ENCODE measurements at regions not wholly inside any gene's neighbourhood (a gene's known extent, or its start where the extent isn't known, plus 50 kb on each side); places are given as distances from the start of the nearest gene placed in this dataset.

DNA sequence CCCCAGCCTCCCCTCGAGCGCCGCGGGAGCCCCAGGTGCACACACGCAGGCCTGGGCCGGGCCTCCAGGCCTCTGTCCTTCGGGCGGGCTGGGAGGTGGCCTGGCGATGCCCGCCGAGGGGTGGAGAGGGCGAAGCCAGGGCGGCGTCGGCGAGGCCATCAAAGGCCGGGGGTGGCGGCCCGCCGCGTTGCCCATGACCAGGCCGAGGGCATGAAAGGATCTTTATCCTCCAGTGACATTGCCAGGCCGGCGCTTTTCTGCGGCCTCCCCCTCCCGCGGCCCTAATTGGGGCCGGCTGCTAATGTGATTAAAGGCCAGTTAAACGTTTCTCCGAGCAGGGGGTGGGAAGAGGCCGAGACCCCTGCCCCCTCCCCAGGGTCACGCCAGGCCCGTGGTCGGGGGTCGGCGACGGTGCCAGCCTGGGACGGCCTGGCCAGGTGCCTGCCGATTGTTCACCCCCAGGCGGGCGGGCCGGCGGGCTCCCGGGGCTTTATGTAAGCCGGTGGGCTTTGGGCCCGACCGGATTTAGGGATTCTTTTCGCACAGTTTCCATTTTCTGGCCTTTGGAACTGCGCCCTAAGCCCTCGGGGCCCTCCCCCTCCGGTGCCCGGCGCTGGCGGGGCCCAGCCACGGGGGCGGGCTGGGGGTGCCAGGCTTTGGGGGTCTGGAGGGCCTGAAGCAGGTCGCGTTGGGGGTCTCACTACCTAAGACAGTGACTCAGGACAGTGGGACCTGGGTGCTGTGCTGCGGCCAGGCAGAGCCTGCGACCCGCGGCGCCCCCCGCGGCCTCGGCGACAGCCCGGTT, 103.2 kb upstream of the DIO3 start:
- no peak for DNase-seq (ENCODE audit: low spot score)

GRCh38 chr14:101458741-101459550, 102.3 kb upstream of the DIO3 start:
- no peak for DNase-seq (ENCODE audit: low spot score)

GRCh38 chr14:101459551-101459900, 101.8 kb upstream of the DIO3 start:
- no peak for DNase-seq (ENCODE audit: low spot score)

DNA sequence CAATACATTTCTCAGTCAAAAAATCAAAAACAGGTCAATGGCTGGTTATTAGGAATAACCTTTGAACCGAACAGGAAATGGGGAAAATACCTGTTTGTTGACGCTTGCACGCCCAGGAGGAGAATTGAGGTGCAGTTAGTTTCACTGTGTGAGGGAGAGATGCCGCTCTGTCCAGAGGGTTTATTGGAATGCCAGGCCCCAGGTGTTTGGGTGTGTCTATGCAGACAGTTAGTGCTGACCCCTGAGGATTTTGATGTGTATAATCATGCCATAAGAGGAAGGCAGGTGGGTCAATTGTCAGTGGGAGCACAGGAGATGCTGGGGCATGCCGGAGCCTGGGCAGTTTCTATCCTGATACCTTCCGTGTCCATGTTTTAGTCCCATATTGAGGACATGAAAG, 100.8 kb upstream of the DIO3 start:
- DNase-seq (ENCODE audit: low spot score): peak; percentile 92

- peak; percentile 84 for DNase-seq (ENCODE audit: low spot score)
Observed at GRCh38 chr14:101460986-101461750, 100.1 kb upstream of the DIO3 start.

- DNase-seq (ENCODE audit: low spot score): no peak
Observed at GRCh38 chr14:101461891-101462290, 99.4 kb upstream of the DIO3 start.

DNA sequence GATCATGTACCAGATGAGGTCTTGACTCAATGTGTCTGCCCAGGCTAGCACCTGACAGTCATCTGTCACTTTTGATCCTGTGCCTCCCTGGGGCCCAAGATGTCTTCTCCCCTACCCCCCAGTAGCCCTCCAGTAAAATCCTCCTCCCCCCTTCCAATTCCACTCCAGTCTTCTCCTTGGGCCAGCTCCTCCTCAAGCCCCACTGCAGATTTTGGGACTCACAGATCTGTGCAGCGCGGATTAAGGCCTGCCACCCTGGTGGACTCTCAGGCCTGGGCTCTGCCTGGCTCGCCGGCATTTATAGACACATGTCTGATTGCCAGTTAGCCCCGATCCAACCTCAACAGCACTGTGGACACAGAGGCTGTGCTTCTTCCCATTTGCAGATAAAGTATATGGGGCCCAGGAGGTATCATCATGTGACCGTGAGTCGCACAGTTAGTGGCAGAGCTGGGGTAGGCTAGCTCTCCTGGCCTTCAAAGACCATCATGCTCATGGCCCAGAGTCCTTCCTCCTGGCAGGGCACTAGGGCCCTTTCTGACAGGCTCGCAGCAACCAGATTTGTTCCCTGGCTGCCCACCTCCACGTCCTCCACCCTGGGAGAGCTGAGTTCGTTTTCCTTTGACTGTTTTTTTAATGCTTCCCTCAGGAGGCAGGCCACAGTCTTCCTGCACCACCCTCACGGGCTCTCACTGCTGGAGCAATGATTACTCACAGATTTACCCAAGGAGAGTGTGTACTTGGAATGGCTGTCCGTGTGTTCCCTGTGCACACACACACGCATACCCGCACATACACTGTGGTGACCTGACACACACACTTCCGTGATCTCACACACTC, 98.3 kb upstream of the DIO3 start:
- no peak for DNase-seq (ENCODE audit: low spot score)

- DNase-seq (ENCODE audit: low spot score): no peak
Observed at GRCh38 chr14:101463566-101464171, 97.6 kb upstream of the DIO3 start.

DNA sequence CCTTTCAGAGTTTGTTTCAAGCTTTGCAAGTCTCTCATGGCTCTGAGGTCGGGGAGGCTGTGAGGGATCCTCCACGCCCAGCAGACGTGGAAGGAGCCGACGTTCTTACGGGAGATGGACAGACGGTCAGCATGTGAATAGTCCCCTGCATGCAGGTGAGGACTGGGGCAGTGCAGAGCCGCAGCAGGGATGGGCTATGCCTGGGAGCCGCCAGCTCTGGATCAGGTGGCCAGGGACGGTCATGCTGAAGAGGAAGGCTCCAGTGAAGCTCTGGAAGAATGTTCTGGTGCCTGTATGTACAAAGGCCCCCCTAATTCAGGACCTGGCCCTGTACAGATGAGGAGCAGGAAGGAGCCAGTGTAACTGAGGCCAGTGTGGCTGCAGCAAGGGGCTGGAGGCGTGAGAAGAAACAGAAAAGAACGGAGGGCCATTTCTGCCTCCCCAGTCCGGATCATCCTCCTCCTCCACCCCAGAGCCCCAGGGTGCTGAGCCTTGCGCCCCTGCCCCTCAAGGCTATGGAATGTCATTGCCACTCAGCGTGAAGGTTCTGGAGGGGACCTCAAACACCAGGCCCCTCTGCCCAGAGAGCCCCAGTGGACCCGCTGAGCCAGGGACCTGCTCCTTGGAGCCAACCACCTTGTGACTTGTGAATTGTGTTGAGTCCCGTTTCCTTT, 96.8 kb upstream of the DIO3 start:
- no peak for DNase-seq (ENCODE audit: low spot score)

GRCh38 chr14:101464984-101465794, 96.1 kb upstream of the DIO3 start:
- no peak for DNase-seq (ENCODE audit: low spot score)

DNA sequence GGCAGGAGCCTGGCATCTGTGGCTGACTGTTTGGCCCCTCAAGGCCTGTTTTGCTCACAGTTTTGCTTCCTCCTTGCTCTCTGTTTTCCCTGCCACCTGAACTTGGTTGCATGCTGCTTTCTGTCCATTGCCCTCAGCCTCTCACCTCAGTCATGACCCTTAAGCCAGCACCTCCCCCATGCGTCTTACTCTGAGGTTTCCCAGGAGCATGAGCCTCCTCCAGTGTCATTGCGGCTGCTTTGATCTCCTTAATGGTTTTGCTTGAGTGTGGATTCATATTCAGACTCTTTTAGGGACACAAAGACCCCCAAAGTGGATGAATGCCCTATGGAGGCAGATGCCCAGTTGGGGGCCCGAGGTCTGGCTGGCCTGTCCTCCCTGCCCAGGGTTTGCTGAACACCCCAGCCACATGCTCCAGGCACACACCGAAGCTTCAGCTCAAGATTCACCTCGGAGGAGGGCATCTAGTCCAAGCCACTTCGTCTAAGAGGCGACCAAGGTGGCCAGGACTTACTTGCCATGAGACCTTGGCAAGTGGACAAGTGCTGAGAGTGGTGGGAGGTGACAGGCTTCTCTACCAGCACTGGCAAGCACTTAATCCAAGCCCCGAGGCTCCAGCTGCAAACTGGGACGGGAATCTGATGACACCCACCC, 95.4 kb upstream of the DIO3 start:
- DNase-seq (ENCODE audit: low spot score): no peak

DNA sequence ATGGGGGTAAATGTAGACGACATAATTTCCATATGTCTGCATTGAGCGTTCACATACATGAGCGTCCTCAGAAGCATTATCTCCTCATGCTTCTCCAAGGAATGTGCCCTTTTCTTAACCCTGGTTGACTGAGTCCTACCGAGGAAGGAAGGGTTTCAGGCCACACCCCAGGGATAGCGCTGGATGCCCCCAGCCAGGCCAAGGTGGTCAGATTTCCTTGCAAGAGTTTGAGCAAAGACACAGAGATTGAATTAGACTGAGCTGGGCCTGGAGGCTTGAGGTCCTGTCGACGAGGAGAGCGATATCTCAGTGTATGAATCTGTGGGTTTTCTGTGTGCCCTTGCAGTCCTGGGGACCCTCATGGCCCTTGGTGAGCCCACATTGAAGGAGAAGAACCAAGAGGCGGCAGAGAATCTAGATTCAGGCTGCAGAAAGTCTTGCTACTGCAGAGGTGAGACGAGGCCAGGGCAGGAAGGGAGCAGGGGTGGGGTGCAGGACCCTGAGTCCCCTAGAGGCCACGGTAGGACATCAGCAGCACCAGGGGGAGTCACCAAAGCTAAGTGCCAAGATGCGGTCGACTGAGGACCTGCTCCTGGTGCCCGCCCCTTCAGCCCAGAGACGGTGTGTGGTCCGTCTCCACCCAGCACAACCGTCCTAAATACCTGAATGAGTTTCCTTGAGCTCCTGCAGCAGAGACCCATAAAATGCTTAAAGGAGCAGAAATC, 94.7 kb upstream of the DIO3 start:
- no peak for DNase-seq (ENCODE audit: low spot score)

- no peak for DNase-seq (ENCODE audit: low spot score)
Observed at GRCh38 chr14:101467181-101467926, 93.9 kb upstream of the DIO3 start.

- DNase-seq (ENCODE audit: low spot score): no peak
Observed at GRCh38 chr14:101469382-101470247, 91.7 kb upstream of the DIO3 start.

DNA sequence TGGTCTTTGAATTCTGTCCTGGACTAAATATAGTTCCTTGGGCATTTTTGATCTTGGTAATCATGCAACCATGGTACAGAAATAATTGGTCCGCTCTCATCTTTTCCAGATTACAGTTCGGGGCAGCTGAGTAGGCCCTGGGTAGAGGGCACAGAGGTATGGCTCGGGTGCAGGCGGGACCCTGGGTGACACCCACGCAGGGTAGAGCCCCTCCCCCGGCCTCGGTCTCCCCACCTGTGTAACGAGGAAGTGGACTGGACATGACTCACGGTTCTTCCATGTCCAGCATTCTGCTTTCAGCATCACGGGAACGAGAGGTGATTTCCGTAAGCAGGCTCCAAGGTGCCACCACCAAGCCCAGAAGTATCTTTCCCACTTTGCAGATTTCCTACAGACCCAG, 91.0 kb upstream of the DIO3 start:
- no peak for DNase-seq (ENCODE audit: low spot score)

GRCh38 chr14:101471723-101472517, 89.4 kb upstream of the DIO3 start:
- no peak for DNase-seq (ENCODE audit: low spot score)

Measured in SW480 (cell line).